Suprapubic skin (tissue), 4 donors: ENCODE measurements at regions not wholly inside any gene's neighbourhood (a gene's known extent, or its start where the extent isn't known, plus 50 kb on each side); places are given as distances from the start of the nearest gene placed in this dataset.

Experiments used
- DNase-seq, 2 donors: peaks; one replicate each; pipeline ENCODE4 v3.0.0-alpha.2; 2019; ENCODE audit warnings: low spot score in 2 of 2
- H3K27ac ChIP-seq: fragments of 200-600 bp; sonication (generic); one replicate; pipeline ENCODE4 v1.5.1; 2019
- H3K27me3 ChIP-seq: fragments of 200-600 bp; sonication (generic); one replicate; pipeline ENCODE4 v1.5.1; 2019
- H3K36me3 ChIP-seq: fragments of 200-600 bp; sonication (generic); one replicate; pipeline ENCODE4 v1.5.1; 2019
- H3K4me1 ChIP-seq: fragments of 200-600 bp; sonication (generic); one replicate; pipeline ENCODE4 v1.5.1; 2019
- H3K4me3 ChIP-seq: fragments of 200-600 bp; sonication (generic); one replicate; pipeline ENCODE4 v1.5.1; 2019; ENCODE audit warnings: mild to moderate bottlenecking
- H3K9me3 ChIP-seq: fragments of 200-600 bp; sonication (generic); one replicate; pipeline ENCODE4 v1.5.1; 2019
- CTCF ChIP-seq, 2 donors: fragments of 200-600 bp in 1 of 2; fragments of 450-650 bp in 1 of 2; sonication (generic) in 1 of 2; IDR thresholded peaks; one replicate each; pipeline ENCODE4 v1.5.1; 2016 to 2019; ENCODE audit warnings: antibody characterized with exemption in 2 of 2, mild to moderate bottlenecking in 1 of 2, moderate library complexity in 1 of 2
- EP300 ChIP-seq: sonication (generic); formaldehyde crosslinking; IDR thresholded peaks from one replicate; pipeline ENCODE4 v1.6.1; 2017; ENCODE audit warnings: antibody characterized with exemption
- POLR2A ChIP-seq, 2 donors: fragments of 450-650 bp; IDR thresholded peaks; one replicate each; pipeline ENCODE4 v1.6.1; 2017; ENCODE audit warnings: antibody characterized with exemption in 2 of 2, mild to moderate bottlenecking in 2 of 2, moderate library complexity in 2 of 2
- POLR2AphosphoS5 ChIP-seq, 3 donors: sonication (generic); formaldehyde crosslinking; IDR thresholded peaks; one replicate each; pipeline ENCODE4 v1.6.1; 2017; ENCODE audit warnings: antibody characterized with exemption in 3 of 3
- WGBS: methylation state at CpG from one replicate; pipeline ENCODE4 v1.1.5; 2018; 5-methylcytosine and 5-hydroxymethylcytosine counted together

DNA sequence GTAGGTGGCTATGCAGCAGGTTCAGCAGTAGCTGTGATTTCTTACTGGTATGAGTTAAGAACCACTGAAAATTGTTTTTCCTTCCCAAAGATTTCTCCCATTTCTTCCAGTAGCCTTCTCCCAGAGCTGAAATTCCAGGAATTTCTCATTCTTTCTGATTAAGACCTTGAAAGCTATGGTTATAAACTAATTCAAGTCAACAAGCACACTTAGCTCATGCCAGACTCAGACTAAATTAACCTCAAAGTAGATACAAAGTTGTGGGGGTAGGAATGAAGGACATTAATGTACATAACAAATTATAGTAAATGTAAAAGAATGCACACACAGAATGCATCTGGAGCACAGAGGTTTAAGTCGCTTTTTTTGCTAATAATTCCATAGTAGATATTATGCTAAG, 103.6 kb upstream of the SOX11 start:
- no peaks in the 10 kb centered on the region for H3K27me3 ChIP-seq
- H3K36me3 ChIP-seq = no peaks in the 10 kb centered on the region
- no peaks in the 10 kb centered on the region for H3K9me3 ChIP-seq
- no peak overlapping the region for H3K27ac ChIP-seq
- no peak overlapping the region for H3K4me3 ChIP-seq
- TF ChIP-seq POLR2AphosphoS5 (IDR thresholded peaks at IDR 0.05) (no peak), POLR2A (IDR thresholded peaks at IDR 0.05) (no peak), EP300 (no peak), CTCF (IDR thresholded peaks at IDR 0.05) (no peak)
- DNase-seq = no peak
- WGBS = 52% methylated on average over 1 of the region's 1 CpG
- H3K4me1 ChIP-seq = no peaks in the 10 kb centered on the region

- no peak for TF ChIP-seq EP300
- no peak for TF ChIP-seq CTCF (IDR thresholded peaks at IDR 0.05)
- no peak for TF ChIP-seq POLR2AphosphoS5 (IDR thresholded peaks at IDR 0.05)
- TF ChIP-seq POLR2A (IDR thresholded peaks at IDR 0.05) = no peak
- H3K4me3 ChIP-seq = no peak overlapping the region
- 70% methylated on average over 6 of the region's 6 CpGs for WGBS
- no peaks in the 10 kb centered on the region for H3K36me3 ChIP-seq
- no peak overlapping the region for H3K27ac ChIP-seq
- DNase-seq = no peak
- no peaks in the 10 kb centered on the region for H3K9me3 ChIP-seq
- no peaks in the 10 kb centered on the region for H3K4me1 ChIP-seq
- no peaks in the 10 kb centered on the region for H3K27me3 ChIP-seq
Measured at GRCh38 chr2:5589183-5589582, 103.0 kb upstream of the SOX11 start.

DNA sequence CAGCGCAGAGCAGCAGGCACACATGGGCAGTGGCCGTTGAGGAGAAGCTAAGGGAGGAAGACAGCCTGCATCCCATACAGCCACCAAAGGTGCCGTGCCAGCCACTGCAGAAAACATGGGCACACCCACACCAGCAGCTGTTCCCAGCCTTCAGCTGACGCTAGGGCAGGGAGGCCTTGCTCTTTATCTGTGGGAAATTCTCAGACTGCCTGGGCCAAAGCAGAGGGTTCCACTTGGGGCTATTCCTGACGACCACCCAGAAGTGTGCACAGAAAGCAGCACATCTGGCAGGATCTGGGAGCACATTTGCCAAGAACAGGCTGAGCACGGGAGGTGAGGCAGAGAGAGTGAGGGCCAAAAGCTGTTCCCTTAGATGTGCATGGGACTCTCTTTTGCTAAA, 101.3 kb upstream of the SOX11 start:
- 60% methylated on average over 6 of the region's 6 CpGs for WGBS
- Histone ChIP-seq H3K4me3 (no peak overlapping the region), H3K9me3 (no peaks in the 10 kb centered on the region), H3K4me1 (no peaks in the 10 kb centered on the region), H3K27me3 (no peaks in the 10 kb centered on the region), H3K36me3 (no peaks in the 10 kb centered on the region), H3K27ac (no peak overlapping the region)
- DNase-seq = no peak
- TF ChIP-seq POLR2A (IDR thresholded peaks at IDR 0.05) (no peak), POLR2AphosphoS5 (IDR thresholded peaks at IDR 0.05) (no peak), EP300 (no peak)

GRCh38 chr2:5592916-5593315, 99.3 kb upstream of the SOX11 start:
- no peaks in the 10 kb centered on the region for H3K4me1 ChIP-seq
- H3K36me3 ChIP-seq = no peaks in the 10 kb centered on the region
- H3K27ac ChIP-seq = no peak overlapping the region
- TF ChIP-seq CTCF (IDR thresholded peaks at IDR 0.05) = no peak
- TF ChIP-seq POLR2AphosphoS5 (IDR thresholded peaks at IDR 0.05) = no peak
- no peak overlapping the region for H3K4me3 ChIP-seq
- WGBS = 49% methylated on average over 3 of the region's 3 CpGs
- no peaks in the 10 kb centered on the region for H3K9me3 ChIP-seq
- no peaks in the 10 kb centered on the region for H3K27me3 ChIP-seq
- DNase-seq = no peak

DNA sequence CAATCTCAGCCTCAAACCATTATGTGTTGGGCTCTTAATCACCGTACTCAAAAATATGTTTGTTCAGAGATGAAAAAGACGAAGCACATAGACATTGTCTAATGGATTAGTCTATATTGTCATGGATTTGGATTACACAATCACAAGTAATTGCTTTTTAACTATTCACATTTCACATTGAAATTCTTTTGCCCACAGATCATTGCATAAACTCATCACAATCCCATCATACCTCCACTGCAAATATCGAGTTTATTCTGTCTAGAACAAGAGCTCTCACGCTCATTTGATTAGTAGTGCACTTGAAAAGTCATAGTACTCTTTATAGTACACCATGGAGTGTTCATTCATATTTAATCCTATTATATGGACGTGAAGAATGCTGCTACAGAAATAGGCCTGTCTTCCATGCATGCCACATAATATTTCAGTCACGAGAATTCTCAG, 97.9 kb upstream of the SOX11 start:
- Histone ChIP-seq H3K4me3 (no peak overlapping the region), H3K27ac (no peak overlapping the region), H3K9me3 (no peaks in the 10 kb centered on the region), H3K36me3 (no peaks in the 10 kb centered on the region), H3K4me1 (no peaks in the 10 kb centered on the region), H3K27me3 (no peaks in the 10 kb centered on the region)
- DNase-seq = no peak
- TF ChIP-seq POLR2A (IDR thresholded peaks at IDR 0.05) (no peak), CTCF (IDR thresholded peaks at IDR 0.05) (no peak), EP300 (no peak), POLR2AphosphoS5 (IDR thresholded peaks at IDR 0.05) (no peak)
- 64% methylated on average over 6 of the region's 6 CpGs for WGBS

- H3K4me3 ChIP-seq = no peak overlapping the region
- H3K27me3 ChIP-seq = no peaks in the 10 kb centered on the region
- no peak overlapping the region for H3K27ac ChIP-seq
- no peak for DNase-seq
- TF ChIP-seq CTCF (IDR thresholded peaks at IDR 0.05) (no peak), EP300 (no peak), POLR2AphosphoS5 (IDR thresholded peaks at IDR 0.05) (no peak), POLR2A (IDR thresholded peaks at IDR 0.05) (no peak)
- H3K4me1 ChIP-seq = no peaks in the 10 kb centered on the region
- H3K9me3 ChIP-seq = peaks cover 4% of the 10 kb centered on the region
- H3K36me3 ChIP-seq = no peaks in the 10 kb centered on the region
Measured at GRCh38 chr2:5596868-5597267, 95.3 kb upstream of the SOX11 start.
